Sigmoid colon (tissue), 4 donors: ENCODE measurements at regions not wholly inside any gene's neighbourhood (a gene's known extent, or its start where the extent isn't known, plus 50 kb on each side); places are given as distances from the start of the nearest gene placed in this dataset.

Experiments used
- CTCF ChIP-seq, 4 experiments: fragments of 450-650 bp in 3 of 4; fragments of 200-600 bp in 1 of 4; IDR thresholded peaks; one replicate each; pipeline ENCODE4 v1.5.1; 2016 to 2019; ENCODE audit warnings: antibody characterized with exemption in 4 of 4, mild to moderate bottlenecking in 3 of 4, moderate library complexity in 2 of 4
- EP300 ChIP-seq, 4 donors: sonication (generic); formaldehyde crosslinking; IDR thresholded peaks; one replicate each; pipeline ENCODE4 v1.6.1; 2017; ENCODE audit warnings: antibody characterized with exemption in 4 of 4
- POLR2A ChIP-seq, 2 donors: fragments of 450-650 bp; IDR thresholded peaks; one replicate each; pipeline ENCODE4 v1.6.1; 2016; ENCODE audit warnings: antibody characterized with exemption in 2 of 2, mild to moderate bottlenecking in 2 of 2, moderate library complexity in 2 of 2
- POLR2AphosphoS5 ChIP-seq, 4 donors: sonication (generic); formaldehyde crosslinking; IDR thresholded peaks; one replicate each; pipeline ENCODE4 v1.6.1; 2017; ENCODE audit warnings: antibody characterized with exemption in 4 of 4

GRCh38 chr21:31397939-31398338 lies 53.9 kb upstream of the TIAM1 start:
- TF ChIP-seq EP300 (IDR thresholded peaks at IDR 0.05) (no peak), CTCF (IDR thresholded peaks at IDR 0.05) (no peak), POLR2A (IDR thresholded peaks at IDR 0.05) (no peak), POLR2AphosphoS5 (IDR thresholded peaks at IDR 0.05) (no peak)
